ENCODE measurements at regions not wholly inside any gene's neighbourhood (a gene's known extent, or its start where the extent isn't known, plus 50 kb on each side); places are given as distances from the start of the nearest gene placed in this dataset.

DNA sequence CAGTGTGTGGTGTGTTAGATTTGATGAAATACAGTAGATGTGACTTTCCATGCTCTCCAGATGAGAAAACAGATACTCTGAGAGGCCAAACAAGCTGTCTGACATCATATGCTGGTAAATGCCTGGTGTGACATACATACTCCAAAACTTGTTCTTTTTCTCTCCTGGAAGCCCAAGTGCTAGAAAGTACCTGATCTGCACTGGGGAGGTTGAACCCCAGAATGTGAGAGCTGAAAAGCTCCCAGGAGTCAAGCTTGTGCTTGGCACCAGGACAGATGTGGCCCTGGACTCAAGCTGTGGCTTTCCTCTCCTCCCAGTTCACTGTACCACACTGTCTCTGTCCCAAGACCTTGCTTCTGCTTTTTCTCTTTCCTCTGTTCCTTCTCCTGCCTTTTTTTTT lies 389.0 kb upstream of the USP24 start:
- no peak overlapping the region for H3K4me3 ChIP-seq (ENCODE audit: low read depth, low read length)
- DNase-seq (ENCODE audit: low read depth, low spot score): no peak
- TF ChIP-seq, protein P1, sequence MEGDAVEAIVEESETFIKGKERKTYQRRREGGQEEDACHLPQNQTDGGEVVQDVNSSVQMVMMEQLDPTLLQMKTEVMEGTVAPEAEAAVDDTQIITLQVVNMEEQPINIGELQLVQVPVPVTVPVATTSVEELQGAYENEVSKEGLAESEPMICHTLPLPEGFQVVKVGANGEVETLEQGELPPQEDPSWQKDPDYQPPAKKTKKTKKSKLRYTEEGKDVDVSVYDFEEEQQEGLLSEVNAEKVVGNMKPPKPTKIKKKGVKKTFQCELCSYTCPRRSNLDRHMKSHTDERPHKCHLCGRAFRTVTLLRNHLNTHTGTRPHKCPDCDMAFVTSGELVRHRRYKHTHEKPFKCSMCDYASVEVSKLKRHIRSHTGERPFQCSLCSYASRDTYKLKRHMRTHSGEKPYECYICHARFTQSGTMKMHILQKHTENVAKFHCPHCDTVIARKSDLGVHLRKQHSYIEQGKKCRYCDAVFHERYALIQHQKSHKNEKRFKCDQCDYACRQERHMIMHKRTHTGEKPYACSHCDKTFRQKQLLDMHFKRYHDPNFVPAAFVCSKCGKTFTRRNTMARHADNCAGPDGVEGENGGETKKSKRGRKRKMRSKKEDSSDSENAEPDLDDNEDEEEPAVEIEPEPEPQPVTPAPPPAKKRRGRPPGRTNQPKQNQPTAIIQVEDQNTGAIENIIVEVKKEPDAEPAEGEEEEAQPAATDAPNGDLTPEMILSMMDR (IDR thresholded peaks at IDR 0.05; ENCODE audit: insufficient read depth, low read length, missing control alignments): no peak
- CTCF ChIA-PET: interaction anchor here (1.2 kb wide), 1 partner anchor 98 kb away, joined by 3 read pairs; no protein-coding TSS in a partner anchor
- POLR2A ChIA-PET: no interaction called here

DNA sequence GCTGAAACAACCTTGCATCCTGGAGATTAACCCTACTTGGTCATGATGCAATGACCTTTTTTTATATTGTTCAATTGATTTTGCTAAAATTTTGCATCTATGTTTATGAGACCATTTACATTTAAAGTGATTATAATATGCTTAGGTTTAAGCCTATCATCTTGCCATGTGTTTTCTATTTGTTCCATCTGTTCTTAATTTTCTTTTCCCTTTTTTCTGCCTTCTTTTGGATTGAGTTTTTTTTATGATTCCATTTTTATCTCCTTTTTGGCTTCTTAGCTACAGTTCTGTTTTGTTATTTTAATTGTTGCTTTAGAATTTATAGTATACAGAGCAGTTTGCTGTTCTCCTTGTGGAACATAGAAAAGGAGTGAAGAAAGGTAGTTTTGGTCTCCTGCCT lies 385.1 kb upstream of the USP24 start:
- H3K4me3 ChIP-seq (ENCODE audit: low read depth, low read length): no peak overlapping the region
- CTCF ChIA-PET: interaction anchor here (1.7 to 2.2 kb wide), 2 partner anchors 9 to 11 kb away, joined by 4 to 8 read pairs; no protein-coding TSS in a partner anchor
- TF ChIP-seq, protein P1 (IDR thresholded peaks at IDR 0.05; ENCODE audit: insufficient read depth, low read length, missing control alignments): no peak
- DNase-seq (ENCODE audit: low read depth, low spot score): no peak
- POLR2A ChIA-PET: no interaction called here

DNA sequence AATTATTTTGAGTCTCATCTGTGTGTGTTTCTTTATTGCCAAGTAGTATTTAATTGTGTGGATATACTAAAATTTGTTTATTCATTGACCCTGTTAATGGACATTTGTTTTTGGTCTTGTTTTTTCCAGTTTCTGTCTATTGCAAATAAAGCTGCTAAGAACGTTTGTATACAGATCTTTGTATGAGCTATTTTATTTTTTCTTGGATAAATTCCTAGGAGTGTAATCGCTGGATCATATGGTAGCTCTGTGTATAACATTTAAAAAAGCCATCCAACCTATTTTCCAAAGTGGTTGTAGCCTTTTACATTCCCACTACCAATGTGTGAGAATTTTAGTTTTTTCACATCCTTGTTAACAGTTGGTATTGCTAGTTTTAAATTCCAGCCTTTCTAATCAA lies 382.7 kb upstream of the USP24 start:
- POLR2A ChIA-PET: no interaction called here
- DNase-seq (ENCODE audit: low read depth, low spot score): no peak
- CTCF ChIA-PET: no interaction called here
- no peak overlapping the region for H3K4me3 ChIP-seq (ENCODE audit: low read depth, low read length)
- TF ChIP-seq, protein P1 (IDR thresholded peaks at IDR 0.05; ENCODE audit: insufficient read depth, low read length, missing control alignments): no peak

DNA sequence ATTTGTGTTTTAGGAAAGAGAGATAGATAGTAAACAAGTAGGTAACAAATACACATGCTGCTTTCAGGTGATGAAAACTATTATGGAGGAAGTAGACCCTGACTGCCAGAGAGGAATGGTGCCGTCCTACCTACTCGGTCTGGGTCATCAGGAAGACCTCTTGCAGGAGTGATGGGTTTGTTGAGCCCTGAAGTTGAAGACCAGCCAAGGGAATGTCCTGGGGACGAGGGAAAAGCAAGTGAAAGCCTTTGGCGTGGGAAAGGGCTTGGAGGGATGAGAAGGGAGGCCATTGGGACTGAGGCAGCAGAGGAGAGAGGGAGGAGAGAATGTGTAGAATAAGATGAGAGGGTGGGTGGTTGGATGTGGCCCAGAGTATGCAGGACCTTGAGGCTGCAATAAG lies 379.5 kb upstream of the USP24 start:
- TF ChIP-seq, protein P1 (IDR thresholded peaks at IDR 0.05; ENCODE audit: insufficient read depth, low read length, missing control alignments): no peak
- DNase-seq (ENCODE audit: low read depth, low spot score): no peak
- ChIA-PET POLR2A (no interaction called here), CTCF (no interaction called here)
- H3K4me3 ChIP-seq (ENCODE audit: low read depth, low read length): no peak overlapping the region

DNA sequence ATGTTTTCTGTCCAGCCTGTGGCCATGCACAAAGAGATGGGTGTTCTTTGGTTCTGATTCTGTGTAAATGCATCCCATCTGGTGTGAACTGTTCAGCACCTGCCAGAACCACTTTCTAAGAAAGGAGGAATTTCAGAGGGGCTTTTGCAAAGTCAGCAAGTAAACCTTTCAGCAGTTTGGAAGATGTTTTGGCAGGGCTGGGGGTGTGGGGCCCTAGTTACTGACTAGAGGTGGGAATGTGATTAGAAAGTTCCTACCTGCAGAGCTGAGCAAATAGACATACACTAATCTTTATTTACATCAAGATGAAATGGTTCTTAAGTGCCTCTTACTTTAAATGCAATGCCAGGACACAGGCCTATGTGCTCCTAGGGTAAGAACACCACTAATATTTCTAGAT lies 378.1 kb upstream of the USP24 start:
- DNase-seq (ENCODE audit: low read depth, low spot score): no peak
- POLR2A ChIA-PET: no interaction called here

DNA sequence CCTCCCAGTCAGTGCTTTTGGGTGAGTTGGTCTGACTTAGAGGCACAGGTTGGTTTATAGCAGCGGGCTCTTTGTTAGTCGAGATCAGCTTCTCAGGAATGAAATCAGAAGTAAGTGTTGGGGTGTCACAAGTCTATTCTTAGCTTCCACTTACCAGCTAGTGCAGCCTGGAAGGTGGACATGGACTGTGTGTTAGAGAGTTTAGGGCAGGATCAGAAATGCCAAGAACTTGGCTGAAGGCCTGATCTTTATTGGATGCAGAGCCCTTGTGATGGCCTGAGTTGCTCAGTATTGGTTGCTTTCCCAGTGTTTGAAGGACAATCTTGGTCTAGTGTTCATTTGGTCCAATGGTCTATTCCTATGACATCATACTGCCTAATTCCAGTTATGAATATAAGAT lies 377.0 kb upstream of the USP24 start:
- CTCF ChIA-PET: interaction anchor here (1.2 to 2.4 kb wide), 2 partner anchors 9 to 308 kb away, joined by 3 to 8 read pairs; no protein-coding TSS in a partner anchor
- POLR2A ChIA-PET: no interaction called here
- TF ChIP-seq, protein P1 (IDR thresholded peaks at IDR 0.05; ENCODE audit: insufficient read depth, low read length, missing control alignments): no peak
- DNase-seq (ENCODE audit: low read depth, low spot score): no peak
- no peak overlapping the region for H3K4me3 ChIP-seq (ENCODE audit: low read depth, low read length)

More for the DNA sequence above, 378.1 kb upstream of the USP24 start:
- TF ChIP-seq, protein P1 (IDR thresholded peaks at IDR 0.05; ENCODE audit: insufficient read depth, low read length, missing control alignments): no peak
- no peak overlapping the region for H3K4me3 ChIP-seq (ENCODE audit: low read depth, low read length)
- CTCF ChIA-PET: interaction anchor here (1.1 kb wide), 1 partner anchor 217 kb away, joined by 3 read pairs; no protein-coding TSS in a partner anchor

All from AG04449 (cell line).